GM18498 (cell line): ENCODE measurements at regions not wholly inside any gene's neighbourhood (a gene's known extent, or its start where the extent isn't known, plus 50 kb on each side); places are given as distances from the start of the nearest gene placed in this dataset.
"Not testable (repeated sequence)": the region's sequence is repeated elsewhere in the genome, so short reads cannot be mapped to it uniquely, and the experiment has no call there.

Experiments
- ATAC-seq: cut with Tn5 transposase; IDR thresholded peaks from one replicate; pipeline ENCODE4 v1.9.1; 2021; ENCODE audit warnings: mild to moderate bottlenecking, moderate library complexity; ENCODE audit not compliant: unreplicated experiment

GRCh38 chr3:139131951-139132350, 87.3 kb upstream of the PRR23C start:
- ATAC-seq: no peak

- ATAC-seq: no peak
Observed at GRCh38 chr3:139132976-139133375, 88.3 kb upstream of the PRR23C start.

GRCh38 chr3:139134678-139135372, 90.1 kb upstream of the PRR23C start:
- ATAC-seq: no peak

- no peak for ATAC-seq
Observed at GRCh38 chr3:139135657-139136056, 91.0 kb upstream of the PRR23C start.

- ATAC-seq: no peak
Observed at GRCh38 chr3:139136469-139137202, 91.9 kb upstream of the PRR23C start.

GRCh38 chr3:139140553-139140952, 95.9 kb upstream of the PRR23C start:
- no peak for ATAC-seq

GRCh38 chr3:139145980-139146379, 101.3 kb upstream of the PRR23C start:
- ATAC-seq: not testable (repeated sequence)

GRCh38 chr3:139151530-139151929, 106.8 kb upstream of the PRR23C start:
- ATAC-seq: no peak

GRCh38 chr3:139153434-139153833, 108.7 kb upstream of the PRR23C start:
- ATAC-seq: not testable (repeated sequence)

GRCh38 chr3:139157161-139157932, 112.7 kb upstream of the PRR23C start:
- ATAC-seq: no peak

- ATAC-seq: no peak
Observed at GRCh38 chr3:139159356-139159755, 114.7 kb upstream of the PRR23C start.

- ATAC-seq: no peak
Observed at GRCh38 chr3:139173372-139174108, 128.8 kb upstream of the PRR23C start.

- ATAC-seq: no peak
Observed at GRCh38 chr3:139180489-139180888, 135.8 kb upstream of the PRR23C start.

GRCh38 chr3:139182143-139182542, 137.5 kb upstream of the PRR23C start:
- ATAC-seq: no peak

GRCh38 chr3:139182598-139182997, 137.9 kb upstream of the PRR23C start:
- no peak for ATAC-seq

- ATAC-seq: no peak
Observed at GRCh38 chr3:139185527-139185926, 140.8 kb upstream of the PRR23C start.

GRCh38 chr3:139187154-139187553, 142.5 kb upstream of the PRR23C start:
- ATAC-seq: no peak

- ATAC-seq: no peak
Observed at GRCh38 chr3:139187648-139188047, 143.0 kb upstream of the PRR23C start.

- no peak for ATAC-seq
Observed at GRCh38 chr3:139189943-139190342, 145.3 kb upstream of the PRR23C start.

- not testable (repeated sequence) for ATAC-seq
Observed at GRCh38 chr3:139194421-139194820, 149.4 kb upstream of the MRPS22 start.

GRCh38 chr3:139196146-139196545, 147.7 kb upstream of the MRPS22 start:
- ATAC-seq: not testable (repeated sequence)
